Fibroblast of lung (primary cell): ENCODE measurements at regions not wholly inside any gene's neighbourhood (a gene's known extent, or its start where the extent isn't known, plus 50 kb on each side); places are given as distances from the start of the nearest gene placed in this dataset.

Experiments used
- DNase-seq, 2 donors: peaks; one replicate each; pipeline versions ENCODE4 v3.0.0 to v3.0.0-alpha.2; 2010; ENCODE audit warnings: low read depth in 2 of 2
- H2AFZ ChIP-seq: 2 replicates; pipeline ENCODE4 v1.5.1; 2012; ENCODE audit warnings: low read length, control low read depth, inconsistent platforms
- H3K27ac ChIP-seq: 2 replicates; pipeline ENCODE4 v1.5.1; 2011; ENCODE audit warnings: low read length, control low read depth; ENCODE audit not compliant: insufficient read depth
- H3K27me3 ChIP-seq: 2 replicates; pipeline ENCODE4 v1.5.1; 2011; ENCODE audit warnings: mild to moderate bottlenecking, low read length; ENCODE audit not compliant: control insufficient read depth, insufficient read depth
- H3K36me3 ChIP-seq: 2 replicates; pipeline ENCODE4 v1.5.1; 2011; ENCODE audit warnings: low read length; ENCODE audit not compliant: control insufficient read depth, insufficient read depth
- H3K4me1 ChIP-seq: 2 replicates; pipeline ENCODE4 v1.5.1; 2011; ENCODE audit warnings: low read length; ENCODE audit not compliant: control insufficient read depth, insufficient read depth; ENCODE audit errors: extremely low read depth
- H3K4me2 ChIP-seq: 2 replicates; pipeline ENCODE4 v1.5.1; 2011; ENCODE audit warnings: low read length, control low read depth; ENCODE audit not compliant: insufficient read depth; ENCODE audit errors: extremely low read depth
- H3K4me3 ChIP-seq, 4 experiments: fragments of 200-600 bp in 1 of 4; sonication (generic) in 1 of 4; replicated peaks in 1 of 4; 2 replicates each; pipeline ENCODE4 v1.5.1; 2011 to 2016; ENCODE audit warnings: low read length in 4 of 4, low read depth in 3 of 4, mild to moderate bottlenecking in 3 of 4, control low read depth in 2 of 4, inconsistent platforms in 1 of 4, mixed read lengths in 1 of 4; ENCODE audit not compliant: insufficient read depth in 1 of 4; ENCODE audit errors: control extremely low read depth in 1 of 4
- H3K79me2 ChIP-seq: 2 replicates; pipeline ENCODE4 v1.5.1; 2012; ENCODE audit warnings: mild to moderate bottlenecking, low read length, inconsistent platforms; ENCODE audit not compliant: control insufficient read depth, insufficient read depth
- H3K9ac ChIP-seq: 2 replicates; pipeline ENCODE4 v1.5.1; 2011; ENCODE audit warnings: mild to moderate bottlenecking, low read length, control low read depth; ENCODE audit not compliant: insufficient read depth
- H3K9me3 ChIP-seq: 2 replicates; pipeline ENCODE4 v1.5.1; 2012; ENCODE audit warnings: low read depth, low read length; ENCODE audit not compliant: control insufficient read depth, insufficient read depth
- H4K20me1 ChIP-seq: 2 replicates; pipeline ENCODE4 v1.5.1; 2011; ENCODE audit warnings: low read length; ENCODE audit not compliant: control insufficient read depth, insufficient read depth; ENCODE audit errors: extremely low read depth
- CTCF ChIP-seq, 2 donors: IDR thresholded peaks in 1 of 2; conservative IDR thresholded peaks in 1 of 2; 1 replicate in 1 of 2; 2 replicates in 1 of 2; pipeline ENCODE4 v1.5.1; 2011 to 2012; ENCODE audit warnings: low read length in 2 of 2, control low read depth in 1 of 2, inconsistent platforms in 1 of 2, low read depth in 1 of 2, mild to moderate bottlenecking in 1 of 2
- EZH2 ChIP-seq: IDR thresholded peaks from 2 replicates; pipeline ENCODE4 v1.5.1; 2012; ENCODE audit warnings: low read length, control low read depth, mild to moderate bottlenecking; ENCODE audit errors: missing control alignments

GRCh38 chr2:20880221-20880771 is 57.4 kb upstream of the LDAH start:
- H3K4me2 ChIP-seq, result no peak overlapping the region
- H3K27ac ChIP-seq, result no peak overlapping the region
- no peak overlapping the region for H2AFZ ChIP-seq
- H3K9ac ChIP-seq, result no peak overlapping the region
- H3K27me3 ChIP-seq, result no peaks in the 10 kb centered on the region
- H4K20me1 ChIP-seq, result no peaks in the 10 kb centered on the region
- H3K4me1 ChIP-seq, result no peaks in the 10 kb centered on the region
- H3K9me3 ChIP-seq, result no peaks in the 10 kb centered on the region
- TF ChIP-seq EZH2 (no peak), CTCF (conservative IDR thresholded peaks at IDR 0.05 in 1 of 2, IDR thresholded peaks at IDR 0.05 in 1 of 2; ENCODE audit: low read depth in 1 of 2, low read length in 2 of 2) (no peak)
- no peak for DNase-seq
- H3K4me3 ChIP-seq, result no peak overlapping the region
- H3K36me3 ChIP-seq, result no peaks in the 10 kb centered on the region
- no peaks in the 10 kb centered on the region for H3K79me2 ChIP-seq

DNA sequence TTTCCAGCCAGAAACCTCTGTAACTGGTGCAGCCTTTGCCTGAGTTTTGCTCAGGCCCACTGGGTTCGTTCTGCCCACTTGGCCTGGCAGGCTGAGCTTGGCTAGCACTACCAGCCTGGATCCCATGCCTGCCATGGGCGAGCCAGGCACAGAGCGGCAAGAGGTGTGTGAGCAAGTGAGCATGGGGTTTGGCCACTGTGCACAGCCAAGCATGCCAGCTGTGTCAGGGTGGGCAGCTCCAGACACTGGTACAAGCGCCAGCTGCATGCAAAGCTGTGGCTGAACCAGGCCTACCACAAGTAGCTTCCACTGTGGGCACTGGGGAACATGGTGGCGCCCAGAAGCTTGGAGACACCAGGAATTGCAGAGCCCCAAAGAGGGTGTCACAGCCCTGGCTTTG is 56.3 kb upstream of the LDAH start:
- H3K27me3 ChIP-seq, result no peaks in the 10 kb centered on the region
- no peak overlapping the region for H3K4me2 ChIP-seq
- DNase-seq, result no peak
- H3K9ac ChIP-seq, result no peak overlapping the region
- no peak for TF ChIP-seq CTCF (conservative IDR thresholded peaks at IDR 0.05 in 1 of 2, IDR thresholded peaks at IDR 0.05 in 1 of 2; ENCODE audit: low read depth in 1 of 2, low read length in 2 of 2)
- TF ChIP-seq EZH2, result no peak
- no peak overlapping the region for H3K4me3 ChIP-seq
- no peaks in the 10 kb centered on the region for H3K36me3 ChIP-seq
- no peaks in the 10 kb centered on the region for H3K4me1 ChIP-seq
- no peak overlapping the region for H2AFZ ChIP-seq
- no peaks in the 10 kb centered on the region for H4K20me1 ChIP-seq
- H3K27ac ChIP-seq, result no peak overlapping the region
- H3K9me3 ChIP-seq, result no peaks in the 10 kb centered on the region
- no peaks in the 10 kb centered on the region for H3K79me2 ChIP-seq

DNA sequence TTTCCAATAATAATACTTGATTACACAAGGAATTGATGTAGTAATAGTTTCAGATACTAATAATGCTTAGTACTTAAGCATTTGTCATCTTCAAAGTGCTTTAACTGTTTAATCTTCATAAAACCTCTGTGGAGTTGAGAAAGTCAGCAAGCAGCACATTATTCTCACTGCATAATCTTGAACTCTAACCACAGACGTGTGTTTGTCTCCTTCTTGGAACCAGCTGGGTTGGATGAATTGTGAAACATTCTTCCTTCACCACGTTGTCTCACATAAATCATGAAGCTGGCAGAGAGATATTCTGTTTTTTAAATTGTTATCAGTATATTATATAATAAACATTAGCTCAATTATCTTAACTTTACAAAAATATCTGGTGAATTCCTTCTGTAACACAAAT is 55.1 kb upstream of the LDAH start:
- H3K79me2 ChIP-seq, result no peaks in the 10 kb centered on the region
- no peak overlapping the region for H3K4me3 ChIP-seq
- H2AFZ ChIP-seq, result no peak overlapping the region
- H3K27me3 ChIP-seq, result no peaks in the 10 kb centered on the region
- H3K9me3 ChIP-seq, result no peaks in the 10 kb centered on the region
- no peaks in the 10 kb centered on the region for H4K20me1 ChIP-seq
- H3K27ac ChIP-seq, result no peak overlapping the region
- no peaks in the 10 kb centered on the region for H3K4me1 ChIP-seq
- H3K36me3 ChIP-seq, result no peaks in the 10 kb centered on the region
- DNase-seq, result peak; percentile 9 to 18
- H3K9ac ChIP-seq, result no peak overlapping the region
- no peak overlapping the region for H3K4me2 ChIP-seq
- no peak for TF ChIP-seq CTCF (conservative IDR thresholded peaks at IDR 0.05 in 1 of 2, IDR thresholded peaks at IDR 0.05 in 1 of 2; ENCODE audit: low read depth in 1 of 2, low read length in 2 of 2)
- no peak for TF ChIP-seq EZH2
